Smooth muscle cell of the brain vasculature (primary cell): ENCODE measurements at regions not wholly inside any gene's neighbourhood (a gene's known extent, or its start where the extent isn't known, plus 50 kb on each side); places are given as distances from the start of the nearest gene placed in this dataset.
A peak's percentile ranks its signal among the peaks of the same experiment; 100 is the strongest.

Source experiments
- DNase-seq: peaks from one replicate; pipeline ENCODE4 v3.0.0-alpha.2; 2012; ENCODE audit warnings: low read depth, low spot score

DNA sequence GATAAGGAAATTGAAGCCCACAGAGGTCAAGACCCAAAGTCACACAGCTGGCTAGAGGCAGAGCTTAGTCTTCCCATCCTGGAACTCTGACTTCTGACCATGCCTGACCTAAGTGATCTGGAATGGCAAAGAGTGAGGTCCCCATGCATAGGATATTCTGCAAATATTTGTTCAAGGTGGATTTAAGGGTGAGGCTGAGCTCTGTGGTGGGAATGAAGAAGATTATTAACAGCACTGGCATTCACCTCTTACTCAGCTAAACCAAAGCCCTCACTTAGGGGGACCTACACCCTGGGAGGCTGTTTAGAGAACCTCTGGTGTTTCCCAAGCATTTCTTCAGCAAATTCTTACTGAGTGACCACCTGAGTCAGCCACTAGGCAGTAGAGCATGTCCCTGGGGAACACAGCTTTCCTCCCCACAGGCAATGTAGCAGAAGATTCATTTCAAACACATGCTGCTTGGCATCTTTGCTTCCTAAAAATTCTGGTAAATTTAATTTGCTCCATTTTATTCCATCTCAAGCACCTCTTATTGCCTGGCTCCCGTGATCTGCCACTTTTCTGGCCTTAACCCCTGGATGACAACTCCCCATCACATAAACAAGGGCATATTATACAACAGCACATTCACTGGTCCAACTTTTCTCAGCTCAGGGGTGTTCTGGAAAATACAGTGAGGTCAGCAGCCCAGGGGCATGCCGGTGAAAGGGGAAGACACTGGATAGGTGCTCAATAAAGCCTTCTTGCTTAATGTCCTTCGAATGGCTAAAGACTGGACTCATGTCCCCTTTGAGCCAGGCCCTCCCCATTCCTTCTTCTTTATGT is 176.0 kb downstream of the ABHD5 start:
- peak; percentile 72 for DNase-seq

DNA sequence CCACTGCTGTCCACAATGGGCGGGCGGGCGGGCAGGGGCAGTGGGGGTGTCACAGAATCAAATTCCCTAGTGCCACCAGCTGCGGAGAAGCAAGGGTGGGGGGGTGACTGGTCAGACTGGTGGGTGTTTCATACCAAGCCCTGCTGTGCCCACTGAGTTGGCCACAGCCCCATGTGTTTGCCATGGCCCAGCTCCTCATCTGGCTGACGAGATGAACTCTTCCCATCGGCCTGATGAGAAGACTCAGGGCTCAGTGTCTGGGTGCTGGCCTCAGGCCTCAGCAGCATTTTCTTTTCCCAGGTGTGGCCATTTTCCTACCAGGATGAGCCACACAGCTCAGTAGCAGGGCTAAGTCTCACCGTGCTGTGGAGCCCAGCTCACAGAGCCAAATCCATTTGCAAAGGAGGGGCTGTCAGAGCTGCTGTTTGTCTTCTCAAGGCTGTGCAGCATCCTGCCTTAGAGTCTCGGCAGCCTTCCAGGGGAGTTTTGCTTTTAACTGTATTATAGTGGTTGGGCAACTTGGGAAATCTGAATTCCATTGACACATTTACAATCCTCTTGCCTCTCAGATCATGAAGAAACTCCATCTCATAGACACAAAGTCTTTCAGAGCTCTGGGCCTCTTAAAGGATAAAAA is 176.8 kb downstream of the ABHD5 start:
- no peak for DNase-seq

DNA sequence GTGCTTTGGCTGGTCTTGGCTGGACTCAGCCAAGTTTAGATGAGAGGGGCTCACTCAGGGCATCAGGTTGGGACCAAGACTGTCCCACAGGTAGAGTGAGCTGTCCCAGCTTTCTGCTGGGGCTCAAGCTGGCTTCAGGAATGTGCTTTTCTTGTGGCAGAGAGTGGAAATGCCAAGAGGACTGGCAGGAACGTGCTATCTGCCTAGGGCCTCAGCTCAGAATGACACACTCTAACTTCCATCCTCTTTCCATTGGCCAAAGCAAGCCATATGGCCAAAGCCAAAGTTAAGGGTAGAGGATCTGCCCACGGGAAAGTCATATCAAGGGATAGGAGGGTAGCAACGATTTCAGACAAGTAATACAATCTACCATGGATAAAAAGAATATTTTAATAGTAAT is 178.8 kb downstream of the ABHD5 start:
- DNase-seq: no peak

DNA sequence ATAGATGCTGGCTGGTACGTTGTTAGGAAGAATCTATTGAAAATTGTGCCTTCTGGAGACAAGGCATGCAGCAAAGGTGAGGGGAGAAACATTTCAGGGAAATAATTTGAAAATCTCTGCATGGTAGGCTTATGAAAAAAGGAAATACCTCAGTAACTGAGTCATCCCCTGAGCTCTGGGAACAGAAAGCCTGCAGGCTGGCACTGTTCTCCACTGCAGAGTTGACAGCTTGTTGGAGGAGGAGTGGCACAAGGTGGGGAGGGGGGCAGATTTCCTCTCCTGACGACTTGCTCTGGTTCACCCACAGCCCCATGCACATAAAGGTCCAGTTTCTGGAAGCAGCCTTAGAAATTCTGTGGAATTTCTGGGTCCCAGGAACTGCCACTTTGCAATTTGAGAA is 179.4 kb downstream of the ABHD5 start:
- DNase-seq: no peak

DNA sequence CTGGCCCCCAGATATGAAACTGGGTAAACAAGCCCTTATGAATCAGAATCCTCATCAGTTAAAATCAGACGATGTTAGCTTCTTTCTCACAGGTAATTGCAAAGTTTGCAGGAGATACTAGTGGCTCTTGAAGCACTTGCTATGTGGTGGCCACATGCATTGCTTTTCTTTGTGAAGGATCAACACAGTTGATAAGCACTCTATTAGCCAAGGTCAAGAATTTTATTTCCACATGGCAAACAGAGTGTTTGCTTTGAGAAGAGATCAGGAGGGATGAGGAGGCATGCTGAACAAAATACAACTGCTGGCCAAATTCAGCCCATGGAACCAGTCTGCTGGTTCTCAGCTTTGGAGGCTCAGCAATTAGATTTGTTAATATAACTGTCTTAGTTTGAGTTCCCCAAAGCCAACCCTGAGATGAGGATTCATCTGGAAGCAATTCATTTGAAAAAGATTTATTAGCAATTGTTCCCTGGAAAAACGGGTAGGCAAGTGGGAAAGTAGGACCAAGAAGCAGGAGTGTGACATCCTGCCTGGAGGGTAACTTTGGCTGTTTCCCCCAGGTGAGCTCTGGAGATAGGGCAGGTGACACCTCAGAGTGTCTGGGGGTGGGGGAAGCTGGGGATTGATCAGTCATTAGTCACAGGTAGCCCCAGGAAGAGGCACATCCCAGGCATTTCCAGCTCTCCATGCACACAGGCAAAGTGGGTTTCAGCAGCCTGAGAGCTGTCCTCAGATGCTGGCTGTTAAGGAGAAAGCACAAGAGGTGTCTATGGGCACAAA is 180.3 kb downstream of the ABHD5 start:
- DNase-seq: no peak

DNA sequence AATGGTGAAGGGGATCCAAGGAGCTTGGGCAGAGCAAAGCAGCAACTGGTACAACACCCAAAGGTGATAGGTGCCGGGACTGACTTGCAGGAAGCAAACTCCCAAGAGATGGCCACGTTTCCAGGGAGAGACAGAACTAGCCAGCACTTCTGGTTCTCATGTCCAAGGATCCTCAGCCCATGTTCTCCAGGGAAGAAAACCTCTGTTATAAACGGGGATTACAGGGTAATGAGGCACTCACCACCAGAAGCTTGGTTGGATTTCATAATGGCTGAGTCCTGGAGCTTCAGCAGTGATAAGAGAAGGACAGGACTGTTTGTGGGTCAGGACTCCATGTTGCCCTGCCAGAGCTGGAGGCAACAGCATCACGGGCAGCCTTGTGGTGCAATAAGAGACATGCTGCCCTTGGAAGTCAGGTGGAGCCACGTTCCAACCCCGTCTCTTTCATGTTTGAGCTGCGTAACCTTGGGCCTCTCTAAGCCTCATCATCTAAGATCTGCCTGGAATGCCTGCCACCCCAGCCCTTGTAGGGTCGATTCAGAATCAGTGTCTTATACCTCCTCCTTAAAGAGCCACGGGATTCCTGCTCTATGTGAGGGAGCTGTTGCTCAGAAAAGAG is 181.0 kb downstream of the ABHD5 start:
- DNase-seq: no peak

DNA sequence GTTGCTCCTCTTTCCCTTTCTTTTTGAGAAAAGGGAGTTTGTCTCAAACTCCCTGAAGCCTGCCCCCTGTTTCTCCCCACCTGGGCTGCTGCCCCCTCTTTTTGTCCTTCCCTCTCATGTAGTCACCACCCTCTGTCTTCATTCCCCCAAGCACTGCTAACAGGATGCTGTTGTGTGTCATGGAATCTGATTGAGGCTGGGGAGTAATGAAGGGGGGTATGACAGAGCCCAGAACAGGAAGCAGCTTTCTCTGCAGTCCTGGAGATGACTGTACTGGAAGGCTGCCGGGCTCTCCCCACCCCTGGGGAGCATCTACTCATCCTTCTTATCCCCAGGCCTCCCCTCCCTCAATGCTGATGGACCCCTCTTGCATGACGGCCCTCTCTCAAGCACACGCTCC is 181.6 kb downstream of the ABHD5 start:
- DNase-seq: peak; percentile 53

DNA sequence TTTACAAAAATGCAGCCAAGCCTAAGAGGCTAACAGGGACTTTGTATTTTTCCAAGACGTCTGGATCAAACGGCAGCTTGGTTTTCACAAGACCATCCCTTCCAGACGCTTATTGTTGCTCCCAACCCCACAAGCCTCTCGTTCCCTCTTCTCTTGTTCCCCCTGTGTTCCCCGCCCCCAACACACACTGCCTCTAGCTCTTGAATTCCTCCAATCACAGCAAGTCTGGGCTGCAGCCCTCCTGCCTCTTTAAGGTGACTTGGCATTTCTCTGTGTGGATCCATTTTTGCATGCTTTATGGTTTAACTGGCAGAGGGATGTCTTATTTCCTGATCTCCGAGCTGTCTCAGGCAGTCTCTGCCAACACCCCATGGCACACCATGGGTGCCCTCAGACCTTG is 182.2 kb downstream of the ABHD5 start:
- DNase-seq: no peak

DNA sequence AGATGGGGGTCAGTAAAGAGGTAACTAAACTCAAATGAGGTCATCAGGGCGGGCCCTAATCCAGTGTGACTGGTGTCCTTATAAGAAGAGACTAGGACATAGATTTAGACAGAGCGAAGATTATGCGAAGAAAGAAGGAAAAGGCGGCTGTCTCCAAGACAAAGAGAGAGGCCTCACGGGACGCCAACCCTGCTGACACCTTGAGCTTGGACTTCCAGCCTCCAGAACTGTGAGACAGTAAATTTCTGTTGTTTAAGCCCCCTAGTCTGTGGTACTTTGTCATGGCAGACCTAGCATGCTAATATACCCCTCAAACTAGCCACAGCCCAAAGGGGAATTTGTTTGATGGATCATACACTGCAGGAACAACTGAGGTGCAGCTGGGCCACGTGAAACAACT is 183.0 kb downstream of the ABHD5 start:
- DNase-seq: no peak

DNA sequence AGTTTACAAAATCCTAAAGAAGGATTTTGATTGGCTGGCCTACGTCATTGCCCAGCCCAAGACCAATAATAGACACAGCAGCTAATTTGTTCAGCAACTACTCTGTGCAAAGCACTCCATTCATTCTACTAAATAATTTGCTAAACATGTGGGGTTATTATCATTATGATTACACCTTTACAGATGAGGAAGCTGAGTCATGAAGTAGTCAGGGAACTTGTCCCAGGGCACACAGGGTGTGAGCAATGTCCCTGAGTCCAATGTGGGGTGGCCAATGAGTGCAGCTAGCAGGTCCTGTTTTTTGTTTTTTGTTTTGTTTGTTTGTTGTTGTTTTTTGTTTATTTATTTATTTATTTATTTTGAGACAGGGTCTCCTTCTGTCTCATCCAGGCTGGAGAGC is 183.6 kb downstream of the ABHD5 start:
- DNase-seq: no peak

DNA sequence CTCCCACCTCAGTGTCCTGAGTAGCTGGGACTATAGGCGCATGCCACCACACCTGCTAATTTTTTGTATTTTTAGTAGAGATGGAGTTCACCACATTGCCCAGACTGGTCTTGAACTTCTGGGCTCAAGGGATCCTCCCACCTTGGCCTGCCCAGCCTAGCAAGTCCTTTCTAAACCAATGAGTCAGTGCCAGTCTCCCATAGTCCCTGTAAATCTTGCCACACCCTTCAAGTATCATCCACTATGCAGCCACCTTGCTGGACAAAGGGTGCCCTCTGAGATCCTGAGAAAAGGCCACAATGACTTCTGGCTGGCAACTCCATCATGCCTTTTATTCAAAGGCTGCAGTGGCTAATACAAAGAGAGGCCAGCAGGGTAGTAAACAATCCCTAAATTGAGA is 184.0 kb downstream of the ABHD5 start:
- DNase-seq: no peak

DNA sequence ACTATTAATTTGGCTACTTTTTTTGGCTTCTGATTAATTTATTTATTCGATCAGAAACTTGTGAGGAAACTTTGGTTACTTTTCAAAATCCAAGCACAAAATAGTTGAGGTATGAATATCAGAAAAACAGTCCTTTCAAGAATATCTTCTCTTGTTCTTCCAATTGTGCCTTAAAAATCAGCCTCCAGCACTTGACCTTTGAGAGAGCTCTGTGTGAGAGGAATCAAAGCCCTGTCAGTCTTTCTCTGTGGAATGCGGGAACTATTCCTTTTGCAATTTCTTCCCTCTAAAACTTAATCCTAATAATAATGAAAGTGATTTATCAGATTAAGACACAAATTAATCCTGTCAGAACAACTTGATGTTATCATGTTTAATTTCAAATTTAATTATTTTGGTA is 185.9 kb downstream of the ABHD5 start:
- DNase-seq: no peak

DNA sequence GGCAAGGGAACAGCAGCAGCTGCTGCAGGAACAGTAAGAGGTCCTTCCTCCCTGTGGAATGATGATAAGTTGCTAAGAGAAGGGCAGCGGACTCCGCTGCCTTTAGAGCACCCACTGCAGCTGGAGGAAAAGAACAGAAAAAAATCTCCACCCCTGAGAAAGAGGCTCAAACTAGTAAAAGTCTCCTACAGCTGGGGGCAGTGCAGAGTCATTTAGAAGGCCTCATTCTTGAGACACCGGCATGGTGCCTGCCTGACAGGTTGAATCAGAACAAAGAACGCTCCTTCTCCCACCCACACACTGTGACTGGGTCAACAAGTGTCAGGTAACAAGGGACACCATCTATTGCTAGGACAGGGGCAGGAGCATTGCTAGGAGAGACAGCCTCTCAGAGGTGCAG is 188.4 kb downstream of the ABHD5 start:
- DNase-seq: no peak

DNA sequence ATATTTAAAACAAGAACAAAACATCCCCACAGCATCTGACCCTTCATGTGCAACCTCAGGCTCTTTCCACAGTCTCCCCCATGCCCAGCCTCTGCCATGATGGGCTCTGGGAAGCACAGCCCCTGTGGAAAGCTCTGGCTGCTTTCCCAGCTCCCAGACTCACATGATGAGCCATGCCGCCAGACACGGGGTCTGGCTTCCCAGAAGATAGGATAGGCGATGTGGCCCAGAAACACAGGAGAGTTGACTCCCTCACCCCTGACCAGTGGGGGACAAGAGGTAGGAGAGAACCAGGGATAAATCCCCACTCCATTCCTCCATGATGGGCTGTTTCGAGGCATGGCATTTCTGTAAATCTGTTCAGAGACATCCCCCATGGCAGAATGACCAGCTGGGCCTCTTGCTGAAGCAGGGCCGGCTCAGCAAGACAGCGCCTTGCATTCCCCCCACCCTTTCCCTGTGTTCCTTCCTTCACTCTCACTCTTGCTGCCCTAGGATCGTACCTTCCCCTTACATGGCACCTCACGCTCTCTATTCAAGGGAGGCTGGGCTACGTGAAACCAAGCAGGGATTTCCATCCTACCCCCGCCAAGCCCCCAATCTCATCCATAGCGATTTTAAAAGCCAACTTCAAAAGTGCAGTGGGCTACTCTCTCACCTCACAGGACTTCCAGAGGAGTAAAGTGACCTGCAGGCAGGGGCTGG is 192.4 kb downstream of the ABHD5 start:
- no peak for DNase-seq

DNA sequence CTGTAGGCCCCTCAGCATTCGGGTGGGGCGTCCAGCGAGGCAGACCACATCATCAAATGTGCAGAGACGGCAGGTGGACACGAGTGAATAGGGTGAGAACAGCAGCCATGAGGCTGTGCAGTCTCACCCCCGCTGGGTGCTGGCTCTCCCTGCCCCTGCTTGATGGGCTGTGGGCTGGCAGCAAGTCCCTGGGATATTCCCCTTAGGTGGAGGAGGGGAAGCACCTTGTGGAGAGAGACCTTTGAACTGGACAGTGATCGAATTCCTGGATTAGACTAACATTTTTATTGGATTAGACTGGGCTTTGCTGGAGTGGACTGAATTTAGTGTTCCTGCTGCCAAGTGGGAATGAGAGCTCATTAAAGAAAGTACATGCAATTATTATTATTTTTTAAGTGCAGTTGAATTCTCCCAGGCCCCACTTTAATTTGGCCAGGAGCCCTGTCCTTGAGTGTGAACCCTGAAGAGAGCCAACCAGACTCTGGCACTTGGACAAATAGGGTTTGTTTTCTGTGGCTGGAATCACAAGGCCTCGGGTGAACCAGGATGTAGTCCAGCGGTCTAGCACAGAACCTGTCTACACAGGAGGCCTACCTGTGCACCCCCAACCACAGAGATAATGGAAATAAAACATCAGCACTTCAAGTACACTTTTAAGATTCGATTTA is 193.1 kb downstream of the ABHD5 start:
- no peak for DNase-seq

DNA sequence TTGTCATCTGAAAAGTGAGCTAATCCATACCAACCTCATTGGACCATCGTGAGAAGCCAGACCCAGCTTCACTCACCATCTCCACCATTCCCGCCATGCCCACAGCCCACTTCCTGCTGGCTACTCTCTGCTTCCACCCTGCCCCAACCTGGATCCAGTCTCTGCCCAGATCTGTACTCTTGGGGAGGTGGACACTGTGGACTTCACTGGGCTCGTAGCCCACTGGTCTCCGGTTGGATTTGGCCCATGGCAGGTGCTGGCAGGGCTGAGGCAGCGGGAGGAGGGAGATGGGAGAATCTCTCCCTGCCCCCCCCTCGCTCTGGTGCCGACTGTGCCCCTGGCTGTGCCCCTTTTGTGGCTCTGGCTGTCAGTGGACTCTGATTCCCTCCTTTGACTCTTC is 193.8 kb downstream of the ABHD5 start:
- no peak for DNase-seq

DNA sequence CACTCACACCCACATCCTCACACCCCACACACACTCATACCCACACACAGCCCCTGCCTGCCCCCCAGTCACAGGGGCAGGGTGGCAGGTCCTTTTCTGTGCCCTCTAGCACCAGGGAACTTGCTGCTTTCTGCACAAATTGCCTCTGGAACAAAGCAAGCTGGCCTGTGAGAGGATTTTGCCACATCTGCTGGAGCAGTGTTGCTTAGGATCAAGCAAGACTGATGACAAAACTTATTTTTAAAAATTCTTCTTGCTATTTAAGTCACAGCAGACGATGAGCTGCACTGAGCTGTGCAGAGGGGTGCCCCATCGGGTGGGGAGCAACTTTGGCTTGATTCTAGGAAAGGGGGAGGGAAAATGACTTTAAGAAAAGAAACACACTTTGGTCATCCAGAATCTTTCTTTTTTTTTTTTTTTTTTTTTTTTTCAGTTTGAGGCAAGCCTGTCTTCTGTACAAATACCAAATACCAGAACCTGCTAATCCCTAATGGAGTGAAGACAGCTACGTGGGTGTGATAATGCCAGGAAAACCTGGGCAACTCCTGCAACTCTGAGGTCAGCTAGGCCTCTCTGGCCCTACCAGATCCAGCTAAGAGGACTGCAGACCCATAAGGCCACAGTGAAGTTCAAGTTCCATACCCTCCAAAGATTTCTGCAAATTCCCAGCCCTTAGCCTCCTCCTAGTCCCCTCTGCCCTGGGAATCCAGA is 195.3 kb downstream of the ABHD5 start:
- no peak for DNase-seq

DNA sequence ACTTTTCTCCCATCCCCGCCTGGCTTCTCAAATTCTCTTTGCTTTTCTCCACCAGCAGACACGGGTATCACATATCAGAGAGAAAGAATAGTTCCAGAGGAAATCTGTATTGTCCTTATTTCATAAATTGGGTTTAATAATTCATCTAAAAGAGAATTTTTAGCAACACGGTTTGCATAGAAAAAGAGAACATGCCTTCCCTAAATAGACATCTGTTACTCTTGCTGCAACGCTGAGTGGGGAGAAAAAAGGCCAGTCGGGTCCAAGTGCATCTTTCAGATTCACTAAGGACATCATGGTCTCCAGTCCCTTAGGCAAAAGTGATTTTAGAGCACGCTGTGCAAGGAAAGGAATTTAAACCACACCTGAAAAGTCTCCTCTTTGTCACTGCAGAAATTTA is 201.3 kb downstream of the ABHD5 start:
- no peak for DNase-seq

DNA sequence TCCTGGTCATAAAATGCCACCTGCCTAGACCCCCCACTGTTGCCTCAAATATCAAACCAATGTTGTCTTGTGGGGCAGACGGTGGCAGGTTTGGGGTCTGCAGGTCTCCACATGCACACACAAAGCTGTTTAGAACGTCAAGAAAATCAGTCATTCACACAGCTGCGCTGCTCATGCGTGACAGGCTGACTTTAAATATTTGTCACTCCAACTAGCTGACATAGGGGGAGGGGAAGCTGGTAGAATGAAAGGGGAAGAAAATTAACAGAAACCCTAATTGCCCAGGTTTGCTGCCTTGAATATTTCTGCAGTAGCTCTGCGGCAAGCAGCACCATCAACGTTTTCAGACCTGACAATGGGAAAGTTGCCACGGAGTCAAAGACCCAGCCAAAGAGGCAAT is 201.8 kb downstream of the ABHD5 start:
- DNase-seq: no peak

DNA sequence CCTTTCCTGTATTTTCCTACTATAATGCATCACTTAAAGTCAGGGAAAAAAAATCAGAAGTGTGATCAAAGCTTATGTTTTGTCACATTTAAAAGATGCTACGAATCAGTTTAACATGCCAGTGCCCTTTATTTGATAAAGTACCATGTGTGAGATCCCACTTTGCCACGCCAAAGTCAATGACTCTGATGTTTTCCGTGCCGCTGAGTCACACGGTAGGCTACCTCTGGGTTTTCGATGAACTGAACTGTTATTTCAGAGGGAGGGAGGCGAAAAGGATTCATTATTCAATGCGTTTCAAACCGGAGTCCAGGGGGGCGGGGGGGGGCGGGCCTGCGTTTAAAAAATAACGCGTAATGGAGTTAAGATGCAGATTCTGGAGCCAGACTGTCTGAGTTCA is 203.0 kb downstream of the ABHD5 start:
- no peak for DNase-seq
